ENCODE measurements at regions not wholly inside any gene's neighbourhood (a gene's known extent, or its start where the extent isn't known, plus 50 kb on each side); places are given as distances from the start of the nearest gene placed in this dataset.
A peak's percentile ranks its signal among the peaks of the same experiment; 100 is the strongest.

DNA sequence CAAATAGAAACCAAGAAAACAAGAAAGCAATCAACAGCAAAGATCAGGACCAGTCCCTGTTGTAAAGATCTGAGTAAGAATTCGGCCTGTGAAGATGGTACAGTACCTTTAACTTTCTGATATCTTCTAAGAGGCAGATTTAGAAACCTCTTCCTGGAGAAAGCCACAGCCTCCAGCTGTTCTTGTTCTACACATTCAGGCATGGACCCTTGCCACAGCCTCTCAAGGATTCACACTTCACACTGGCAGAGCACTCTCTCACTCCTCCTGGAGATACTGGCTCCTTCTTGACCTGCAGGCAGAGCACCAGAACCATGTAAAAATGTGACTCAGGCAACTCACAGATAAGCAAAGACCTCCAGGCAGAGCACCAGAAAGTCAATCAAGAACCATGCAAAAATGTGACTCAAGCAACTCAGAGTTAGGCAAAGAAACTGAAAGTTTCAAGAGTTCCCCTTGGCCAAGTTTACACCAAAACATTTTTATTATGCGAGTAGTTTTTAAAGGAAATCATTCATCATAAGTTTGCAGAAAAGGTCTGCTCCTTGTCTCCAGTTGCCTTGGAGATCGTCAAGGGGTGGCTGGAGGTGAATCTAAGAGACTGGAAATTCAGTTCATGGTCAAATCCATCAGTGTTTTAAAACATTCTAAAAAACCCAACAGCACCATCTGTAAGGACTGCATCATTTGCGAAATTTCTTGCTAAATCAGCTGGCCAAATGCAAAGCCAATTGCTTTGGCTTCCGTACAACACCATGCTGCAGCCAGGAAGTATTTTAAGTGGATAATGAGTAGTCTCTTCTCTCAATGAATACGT, 119.3 kb upstream of the MDM1 start:
- ATAC-seq, result peak; percentile 76 to 78

DNA sequence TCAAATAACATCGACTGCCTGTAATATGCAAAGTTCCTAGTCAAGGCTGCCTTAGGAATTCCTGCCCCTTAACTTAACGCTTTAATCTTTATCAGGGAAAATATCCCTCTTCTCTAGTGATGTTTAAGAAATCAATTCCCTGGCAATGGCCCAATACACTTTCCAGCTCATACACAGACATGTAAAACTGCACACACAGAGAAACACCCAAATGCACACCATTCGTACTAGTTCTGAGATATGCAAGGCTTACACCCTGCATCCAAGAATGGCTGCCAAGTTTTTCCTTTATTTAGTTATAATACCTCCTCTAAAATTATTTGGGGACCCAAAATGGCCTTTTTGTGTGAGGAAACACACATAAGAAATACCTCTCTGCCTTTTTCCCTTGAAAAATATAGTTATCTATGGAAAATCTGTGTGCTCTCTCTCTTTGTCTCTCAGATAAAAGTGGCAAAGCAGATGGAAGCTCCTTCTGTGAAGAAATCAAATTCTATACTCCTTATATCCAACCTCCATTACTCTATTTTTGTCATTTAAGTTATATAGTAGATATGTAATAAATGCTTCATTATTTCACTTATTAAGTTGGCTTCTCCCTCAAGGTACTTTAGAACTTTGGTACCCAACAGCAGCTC, 120.0 kb upstream of the MDM1 start:
- ATAC-seq, result no peak

DNA sequence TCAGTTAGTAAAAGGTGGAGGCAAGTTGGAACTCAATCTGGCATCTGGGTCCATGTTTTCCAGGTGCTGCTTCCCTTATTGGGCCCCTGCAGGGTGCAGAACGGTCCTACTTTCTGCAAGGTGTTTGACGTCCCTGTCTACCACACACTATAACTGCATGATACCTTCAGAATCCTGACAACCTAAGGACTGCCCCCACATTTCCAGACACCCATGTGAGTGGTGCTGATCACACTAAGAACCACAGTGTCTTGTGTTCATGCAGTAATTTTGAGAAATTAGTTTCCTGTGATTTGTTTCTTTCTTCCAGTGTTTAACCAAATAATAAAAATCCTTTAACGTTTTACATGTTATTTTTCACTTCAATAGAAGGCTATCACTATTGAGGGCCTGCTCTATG, 121.1 kb upstream of the MDM1 start:
- no peak for ATAC-seq

DNA sequence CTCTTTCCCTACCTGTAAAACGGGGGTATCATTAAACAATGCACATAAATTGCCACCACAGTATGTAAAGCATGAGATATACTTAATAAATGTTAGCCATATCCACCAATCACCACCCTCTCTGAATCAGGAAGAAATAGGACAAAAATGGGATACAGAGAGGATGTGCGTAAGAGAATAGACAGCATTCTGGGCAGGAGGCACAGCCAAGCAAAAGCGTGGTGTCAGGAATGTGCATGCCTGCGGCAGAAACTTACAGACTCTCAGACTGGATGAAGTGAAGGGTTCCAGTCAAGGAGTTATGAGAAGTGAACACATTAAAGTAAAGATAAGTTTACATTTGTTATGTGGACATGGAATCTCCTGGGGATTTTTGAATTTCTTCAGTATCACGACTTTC, 121.7 kb upstream of the MDM1 start:
- no peak for ATAC-seq

DNA sequence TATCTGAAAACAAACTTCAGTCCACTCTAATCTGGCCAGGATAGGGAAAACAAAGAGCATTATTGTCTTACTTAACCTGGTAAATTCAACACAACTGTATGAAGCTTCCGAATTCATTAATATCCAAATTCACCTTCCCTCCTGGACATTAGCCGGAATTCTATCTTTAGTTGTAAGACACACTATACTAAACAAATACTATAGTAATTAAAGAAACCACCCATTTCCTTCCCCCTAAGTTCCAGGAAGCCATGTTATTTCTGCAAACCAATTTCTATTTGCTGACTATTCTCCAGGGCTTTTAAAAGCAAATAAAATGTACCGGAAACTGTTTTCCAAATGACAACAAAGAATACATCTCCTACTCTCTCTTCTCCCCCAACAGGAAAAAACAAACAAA, 122.7 kb upstream of the MDM1 start:
- no peak for ATAC-seq

DNA sequence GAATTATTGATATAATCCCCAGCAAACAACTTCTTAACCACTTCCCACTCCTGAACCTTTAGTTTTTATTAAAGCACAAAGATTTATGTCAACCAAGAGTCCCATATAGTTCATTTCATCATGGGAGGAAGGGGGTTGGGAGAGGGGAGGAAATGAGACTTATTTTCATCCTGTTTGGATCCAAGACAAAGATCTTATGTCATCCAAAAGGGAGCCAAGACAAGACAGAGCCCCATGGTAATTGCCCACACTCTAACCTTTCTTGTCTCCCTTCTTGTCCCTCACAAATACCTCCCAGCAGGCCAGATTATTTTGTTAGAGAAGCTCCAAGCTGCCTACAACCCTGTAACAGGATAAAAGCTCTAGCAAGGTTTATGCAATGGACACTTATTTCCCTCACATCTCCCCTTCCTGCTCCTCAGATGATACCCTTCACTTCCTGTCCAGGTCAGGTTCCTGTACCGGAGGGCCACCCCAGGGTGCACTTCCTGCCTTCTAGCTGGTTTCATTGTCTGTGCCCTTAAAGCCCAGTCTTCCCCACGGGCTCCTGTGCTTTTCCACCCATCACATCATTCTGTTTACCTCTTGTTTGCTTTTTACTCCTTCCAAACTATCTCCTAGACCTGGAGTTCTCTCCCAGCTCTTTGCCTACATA, 123.7 kb upstream of the MDM1 start:
- no peak for ATAC-seq

DNA sequence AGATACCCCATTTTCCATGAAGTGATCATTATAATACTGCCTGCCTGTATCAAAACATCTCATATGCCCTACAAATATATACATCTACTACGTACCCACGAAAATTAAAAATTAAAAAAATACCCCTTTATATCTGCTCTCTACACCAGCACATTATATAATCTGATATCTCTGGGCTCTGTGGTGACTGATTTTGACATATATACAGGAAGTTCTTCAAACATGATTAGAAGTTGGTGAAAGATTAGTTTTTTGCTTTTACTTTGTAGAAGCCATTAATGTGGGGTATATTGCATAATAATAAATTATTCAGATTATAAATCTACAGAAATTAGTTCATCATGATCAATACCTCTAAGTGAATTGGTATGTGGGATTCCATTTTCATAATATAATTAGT, 126.7 kb upstream of the MDM1 start:
- ATAC-seq, result no peak

DNA sequence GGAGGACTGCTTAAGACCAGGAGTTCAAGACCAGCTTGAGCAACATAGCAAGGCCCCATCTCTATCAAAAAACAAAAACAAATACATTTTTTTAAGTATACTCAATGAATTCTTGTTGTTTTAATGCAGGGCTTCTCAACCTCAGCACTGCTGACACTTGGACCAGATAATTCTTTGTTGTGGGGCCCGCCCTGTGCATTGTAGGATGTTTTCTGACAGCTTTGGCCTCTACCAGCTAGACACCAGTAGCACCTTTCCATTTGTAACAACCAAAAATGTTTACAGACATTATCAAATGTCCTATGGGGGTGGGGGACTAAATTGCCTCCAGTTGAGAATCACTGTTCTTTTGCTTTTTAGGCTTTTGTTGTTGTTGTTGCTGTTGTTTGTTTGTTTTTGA, 128.1 kb upstream of the MDM1 start:
- ATAC-seq, result no peak

DNA sequence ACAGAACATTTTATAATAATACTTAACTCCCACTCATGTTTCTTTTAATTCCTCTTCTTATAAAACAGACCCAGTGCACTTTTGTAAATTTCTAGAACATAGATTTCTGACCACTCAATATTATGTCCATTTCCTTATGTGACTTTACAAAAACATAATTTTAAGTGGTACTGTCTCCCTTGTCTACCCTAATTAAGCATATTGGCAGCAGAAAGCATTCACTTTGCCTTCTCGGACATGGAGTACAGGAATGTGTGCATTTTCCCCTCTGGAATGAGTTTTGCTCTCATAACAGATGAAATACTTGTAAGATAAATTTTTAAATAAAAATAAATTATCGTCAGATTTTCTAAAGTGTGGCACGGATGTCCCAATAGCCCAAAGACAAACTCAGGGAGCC, 129.5 kb upstream of the MDM1 start:
- no peak for ATAC-seq

DNA sequence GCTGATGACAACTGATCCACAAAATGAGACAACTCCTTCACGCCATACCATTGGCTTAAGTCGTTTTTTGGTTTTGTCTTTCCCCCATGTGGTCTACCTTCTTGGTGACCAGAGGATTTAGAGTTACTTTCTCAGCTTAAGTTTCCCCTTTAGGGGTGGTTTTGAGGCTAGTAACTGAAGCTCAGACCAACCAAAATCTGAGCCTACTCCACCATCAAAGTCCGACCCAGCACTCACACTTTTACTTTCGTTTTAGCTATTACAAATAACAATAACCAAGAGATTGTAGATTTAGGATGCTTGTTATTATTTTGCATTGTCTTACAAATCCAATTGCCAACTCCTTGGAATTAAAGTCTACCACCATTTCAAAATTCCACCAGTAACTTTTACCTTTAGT, 130.6 kb upstream of the MDM1 start:
- peak in 1 of 2 donors; percentile 51 for ATAC-seq

DNA sequence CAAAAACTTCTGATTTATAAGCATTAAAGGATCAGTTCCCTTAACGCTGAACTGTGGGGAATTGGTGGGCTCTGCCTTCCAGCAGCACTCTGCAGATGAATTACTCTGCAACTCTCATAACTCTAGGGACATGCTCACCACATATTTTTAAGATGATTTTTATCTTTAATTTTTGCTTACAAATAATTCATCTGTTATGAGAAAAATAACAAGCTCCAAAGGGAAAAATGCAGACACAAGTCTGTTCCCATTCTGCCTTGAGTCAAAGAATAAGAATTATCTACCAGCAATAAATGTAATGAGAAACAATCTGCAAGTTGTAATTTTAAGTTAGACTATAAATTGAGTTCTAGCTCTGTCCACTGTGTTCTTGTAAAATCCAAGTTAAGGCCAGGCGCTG, 133.1 kb upstream of the MDM1 start:
- no peak for ATAC-seq

DNA sequence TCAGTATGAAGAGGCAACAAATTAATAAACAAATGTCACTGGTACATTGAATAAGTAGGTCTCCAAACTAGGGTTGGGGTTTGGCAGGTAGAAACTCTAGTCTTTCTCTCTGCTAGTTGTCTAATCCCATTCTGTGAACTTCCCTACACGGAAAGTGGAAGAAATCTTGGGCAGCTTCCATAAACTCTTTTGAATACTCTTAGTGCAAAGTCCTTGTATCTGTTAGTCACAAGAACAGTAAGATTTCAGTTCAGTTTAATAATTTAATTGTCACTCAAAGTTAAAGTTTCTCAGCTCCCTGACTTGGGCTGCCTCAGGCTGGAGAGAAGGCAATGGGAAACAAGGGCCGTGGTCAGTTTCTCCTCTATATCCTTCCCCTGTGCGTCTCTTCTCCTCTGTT, 135.4 kb upstream of the MDM1 start:
- no peak for ATAC-seq

DNA sequence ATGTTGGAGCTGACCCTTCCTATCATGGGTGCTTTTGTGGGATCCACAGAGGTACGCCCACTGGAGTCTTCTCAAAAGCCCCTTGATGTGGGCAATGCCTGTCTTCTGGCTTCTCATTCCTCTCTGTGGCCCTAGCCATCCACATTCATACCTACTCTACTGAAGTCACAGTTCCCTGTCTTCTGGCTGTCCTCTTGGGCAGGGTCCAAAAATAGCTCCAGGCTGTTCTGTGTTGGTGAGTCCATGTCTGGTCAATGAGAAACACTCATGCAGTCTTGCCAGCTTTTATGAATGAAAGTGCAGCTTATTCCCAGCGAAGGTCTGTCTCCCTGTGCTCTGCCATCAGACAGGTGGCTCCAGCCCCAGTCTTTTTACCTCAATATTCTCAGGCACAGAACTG, 135.9 kb upstream of the MDM1 start:
- no peak for ATAC-seq

DNA sequence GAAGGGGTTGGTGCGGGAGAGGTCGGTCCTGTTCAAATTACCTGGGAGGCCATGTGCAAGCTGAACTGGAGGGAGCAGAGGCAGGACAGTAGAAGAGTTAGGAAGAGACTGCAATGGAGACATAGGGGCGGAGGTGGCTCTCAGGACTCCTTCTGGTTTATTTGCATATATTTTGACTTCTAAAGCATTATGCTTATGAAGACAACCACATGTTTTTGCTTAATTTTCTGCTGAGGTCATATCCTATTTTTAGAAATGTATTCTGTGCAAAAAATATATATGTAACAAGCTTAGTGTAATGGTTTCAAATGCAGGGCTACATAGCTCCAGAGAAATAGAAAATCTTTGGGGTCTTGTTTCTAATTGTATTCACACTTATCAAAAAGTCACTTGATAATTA, 137.0 kb upstream of the MDM1 start:
- ATAC-seq, result no peak

DNA sequence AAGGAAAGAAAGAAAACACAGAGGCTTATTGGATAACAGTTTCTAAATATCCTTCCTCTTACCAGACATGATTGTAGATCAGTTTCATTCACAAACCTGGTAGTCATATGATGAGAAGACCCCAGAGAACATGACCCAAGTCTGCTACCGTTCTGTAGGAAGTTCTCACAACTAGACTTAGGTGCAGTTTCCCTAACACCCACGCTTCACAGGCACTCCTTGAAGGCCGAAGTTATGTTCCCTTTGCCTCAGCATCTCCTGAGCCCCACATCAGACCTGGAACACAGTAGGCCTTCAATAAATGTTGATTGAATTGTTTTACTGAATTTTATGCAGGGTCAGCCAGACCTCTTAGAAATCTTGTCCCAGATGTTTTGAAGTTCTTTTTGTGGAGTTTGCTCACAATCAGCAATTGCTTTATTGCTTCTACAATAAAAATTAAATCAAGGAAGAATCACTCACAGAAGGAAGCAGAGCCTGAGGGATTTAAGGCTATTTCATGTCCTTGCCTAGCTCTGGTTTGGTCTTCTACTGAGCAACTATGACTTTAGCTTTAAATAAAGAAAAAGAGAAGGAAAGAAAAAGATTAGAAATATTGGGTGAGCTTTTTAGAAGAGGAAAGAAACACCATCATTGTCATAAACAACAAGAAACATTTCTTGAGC, 138.6 kb upstream of the MDM1 start:
- ATAC-seq, result no peak

DNA sequence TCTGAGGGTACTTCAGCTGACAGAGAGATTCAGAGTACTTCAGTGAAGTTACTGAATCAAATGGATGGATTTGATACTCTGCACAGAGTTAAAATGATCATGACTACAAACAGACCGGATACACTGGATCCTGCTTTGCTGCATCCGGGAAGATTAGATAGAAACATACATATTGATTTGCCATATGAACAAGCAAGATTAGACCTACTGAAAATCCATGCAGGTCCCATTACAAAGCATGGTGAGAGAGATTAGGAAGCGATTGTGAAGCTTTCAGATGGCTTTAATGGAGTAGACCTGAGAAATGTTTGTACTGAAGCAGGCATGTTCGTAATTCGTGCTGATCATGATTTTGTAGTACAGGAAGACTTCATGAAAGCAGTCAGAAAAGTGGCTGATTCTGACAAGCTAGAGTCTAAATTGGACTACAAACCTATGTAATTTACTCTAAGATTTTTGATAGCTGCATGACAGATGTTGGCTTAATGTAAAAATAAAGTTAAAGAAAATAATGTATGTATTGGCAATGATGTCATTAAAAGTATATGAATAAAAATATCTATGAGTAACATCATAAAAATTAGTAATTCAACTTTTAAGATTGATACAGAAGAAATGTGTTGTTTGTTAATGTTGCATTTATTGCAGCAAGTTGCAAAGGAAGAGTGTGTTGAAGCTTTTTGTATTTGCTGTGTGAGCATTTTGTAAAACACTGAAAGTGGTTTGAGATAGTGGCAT, 136.1 kb upstream of the RAP1B start:
- no peak for ATAC-seq

DNA sequence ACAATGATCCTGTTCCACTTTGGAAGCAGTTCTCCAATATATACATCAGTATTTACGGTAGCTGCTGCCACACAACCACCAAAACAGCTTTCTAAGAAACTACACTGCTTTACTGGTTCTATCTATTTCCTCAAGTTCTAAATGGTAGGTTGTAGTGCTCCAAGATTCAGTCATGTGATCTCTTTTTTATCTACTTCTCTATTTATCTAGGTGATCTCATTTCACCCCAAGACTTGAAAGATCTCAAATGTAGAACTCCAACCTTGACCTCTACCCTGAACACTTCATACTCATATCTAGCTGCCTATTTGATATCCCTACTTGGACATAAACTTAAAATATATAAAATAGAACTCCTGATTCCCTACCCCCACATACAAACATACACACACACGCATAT, 133.9 kb upstream of the RAP1B start:
- ATAC-seq, result no peak

DNA sequence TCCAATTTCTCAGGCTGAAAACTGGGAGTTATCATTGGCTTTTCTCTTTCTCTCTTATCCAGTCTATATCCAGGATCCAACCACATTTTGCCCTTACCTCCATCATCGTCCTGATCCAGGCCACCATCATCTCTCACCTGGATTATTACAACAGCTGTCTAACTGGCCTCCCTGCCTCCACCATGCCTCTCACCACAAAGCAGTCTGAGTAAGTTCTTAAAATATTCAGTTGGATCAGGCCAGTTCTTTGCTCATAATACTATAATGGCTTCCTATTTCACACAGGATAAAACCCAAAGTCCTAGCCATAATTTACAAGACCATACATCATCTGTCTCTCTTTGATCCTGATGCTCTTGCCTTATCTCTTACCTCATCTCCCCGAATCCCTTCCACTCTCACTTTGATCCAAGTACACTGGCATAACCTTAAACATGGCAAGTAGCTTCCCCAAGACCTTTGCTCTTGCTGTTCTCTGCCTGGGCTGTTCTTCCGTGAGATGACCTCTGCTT, 133.4 kb upstream of the RAP1B start:
- ATAC-seq, result no peak

DNA sequence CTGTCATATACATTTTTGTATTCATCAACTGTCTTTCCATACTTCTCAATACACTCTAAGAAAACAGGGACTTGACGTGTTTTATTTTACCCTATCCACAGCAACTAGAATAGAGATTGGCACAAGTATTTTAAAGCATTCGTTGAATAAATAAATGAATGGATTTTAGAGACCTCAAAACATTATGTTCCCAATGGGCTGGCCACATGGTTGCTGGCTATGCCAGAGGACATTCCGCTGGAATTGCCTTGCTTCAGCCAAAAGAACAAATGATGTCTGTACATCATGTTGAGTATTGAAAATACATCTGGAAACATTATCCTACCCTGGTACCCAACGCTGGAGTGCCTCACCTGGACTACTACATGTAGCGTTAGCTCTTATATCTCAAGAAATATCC, 132.8 kb upstream of the RAP1B start:
- no peak for ATAC-seq

DNA sequence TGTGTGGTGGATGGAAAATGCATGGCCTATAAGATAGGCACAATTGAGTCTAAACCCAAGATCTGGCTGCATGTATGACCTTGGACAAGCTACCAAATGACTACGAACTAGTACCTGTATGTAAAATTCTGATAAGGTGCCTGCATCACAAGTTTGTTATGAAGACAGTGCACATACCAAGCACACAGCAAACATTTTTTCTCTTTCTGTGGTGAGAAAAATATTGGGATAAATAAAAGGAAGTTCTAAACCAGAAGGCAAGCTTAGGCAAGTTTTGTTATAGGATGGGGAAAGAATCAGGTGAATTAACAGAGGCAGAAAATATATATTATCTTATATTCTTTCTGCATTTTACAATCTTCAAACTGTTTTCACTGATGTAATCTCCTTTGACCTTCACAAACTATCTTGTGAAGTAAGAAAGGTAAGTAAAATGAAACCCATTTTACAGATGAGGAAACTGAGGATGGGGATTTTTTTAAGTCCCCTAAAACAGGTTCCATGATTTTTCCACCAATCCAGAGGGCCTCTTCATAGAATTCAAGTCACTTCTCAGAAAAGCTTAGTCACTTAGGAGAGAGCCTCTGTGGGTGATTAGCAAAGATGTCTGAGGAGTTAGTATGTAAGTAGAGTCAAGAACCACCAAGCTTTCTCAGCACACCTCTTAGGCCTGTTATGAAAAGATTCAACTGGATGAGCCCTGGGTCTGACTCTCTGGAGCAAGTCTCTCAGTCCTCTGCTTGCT, 132.0 kb upstream of the RAP1B start:
- ATAC-seq, result no peak

DNA sequence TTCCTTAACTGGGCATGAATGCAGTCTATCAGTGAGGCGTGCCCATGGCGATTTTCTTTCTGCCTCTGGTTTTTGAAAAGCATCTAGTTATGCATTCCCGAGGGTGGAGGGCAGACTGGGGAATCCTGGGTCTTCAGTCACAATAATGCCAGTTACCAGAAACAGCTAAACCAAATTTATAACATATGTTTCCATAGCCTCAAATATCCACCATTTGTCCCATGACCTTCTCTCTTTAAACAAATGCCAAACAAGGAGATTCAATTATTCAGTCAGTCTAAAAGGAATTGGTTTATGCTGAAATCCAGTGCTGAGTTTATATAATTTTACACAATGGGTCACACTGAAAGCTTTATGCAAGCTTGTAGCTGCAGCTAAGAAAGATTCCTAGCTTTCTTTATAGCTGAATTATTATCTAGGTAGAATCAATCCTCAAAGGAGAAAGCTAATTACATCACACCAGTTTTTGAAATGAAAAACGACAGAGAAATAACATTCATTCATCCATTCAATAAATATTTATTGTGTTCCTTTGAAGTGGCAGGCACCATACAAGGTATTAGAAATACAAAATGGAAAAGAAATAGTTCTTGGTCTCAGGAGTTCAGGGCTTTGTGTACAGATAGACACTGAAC, 131.3 kb upstream of the RAP1B start:
- no peak for ATAC-seq

Data from activated CD4-positive, CD25-positive, alpha-beta regulatory T cell treated with anti-CD3 and anti-CD28 coated beads, Interleukin-2, amount 50 U/mL, for 24 hours (primary cell).